Middle frontal gyrus (tissue), 1 donor: ENCODE measurements at regions not wholly inside any gene's neighbourhood (a gene's known extent, or its start where the extent isn't known, plus 50 kb on each side); places are given as distances from the start of the nearest gene placed in this dataset.
"Not testable (repeated sequence)": the region's sequence is repeated elsewhere in the genome, so short reads cannot be mapped to it uniquely, and the experiment has no call there.

Source experiments
- DNase-seq: peaks from one replicate; pipeline ENCODE4 v3.0.0-alpha.2; 2015; ENCODE audit warnings: low spot score; ENCODE audit errors: extremely low spot score

GRCh38 chr19:23984911-23985310 lies 70.2 kb downstream of the ZNF726 start:
- DNase-seq: not testable (repeated sequence)

DNA sequence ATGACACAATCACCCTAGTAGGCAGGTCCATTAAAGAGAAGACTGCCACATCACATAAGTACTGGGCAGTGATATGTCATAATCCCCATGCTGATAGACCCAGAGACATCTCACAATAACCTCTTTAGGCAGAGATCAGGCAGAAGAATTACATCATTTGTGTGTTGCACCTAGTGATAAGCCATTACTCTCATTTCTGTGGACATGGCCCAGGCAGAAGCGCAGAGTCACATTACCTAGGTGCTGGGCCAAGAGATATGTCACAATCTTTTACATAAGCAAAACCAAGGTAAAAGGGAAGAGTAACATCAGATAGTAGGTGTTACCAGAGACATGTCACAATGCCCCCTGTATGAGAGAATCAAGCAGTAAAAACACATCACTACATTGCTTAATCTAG lies 71.9 kb downstream of the ZNF726 start:
- DNase-seq: no peak

DNA sequence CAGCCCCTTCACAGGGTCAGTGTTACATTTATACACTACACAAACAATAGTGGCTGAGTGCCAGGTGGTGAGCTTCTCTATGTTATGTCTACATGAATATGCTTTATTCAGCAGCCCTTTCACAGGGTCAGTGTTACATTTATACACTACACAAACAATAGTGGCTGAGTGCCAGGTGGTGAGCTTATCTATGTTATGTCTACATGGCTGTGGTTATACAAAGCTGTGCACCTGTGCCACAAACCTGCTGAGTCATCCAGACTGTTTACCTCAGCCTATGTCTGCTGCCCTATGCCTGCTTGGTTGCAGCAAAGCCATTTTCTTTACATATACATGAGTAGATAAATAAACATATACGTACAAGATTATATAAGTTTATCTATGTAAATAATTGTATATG lies 76.5 kb downstream of the ZNF726 start:
- DNase-seq: no peak

GRCh38 chr19:23992348-23992747 lies 77.7 kb downstream of the ZNF726 start:
- DNase-seq: no peak

DNA sequence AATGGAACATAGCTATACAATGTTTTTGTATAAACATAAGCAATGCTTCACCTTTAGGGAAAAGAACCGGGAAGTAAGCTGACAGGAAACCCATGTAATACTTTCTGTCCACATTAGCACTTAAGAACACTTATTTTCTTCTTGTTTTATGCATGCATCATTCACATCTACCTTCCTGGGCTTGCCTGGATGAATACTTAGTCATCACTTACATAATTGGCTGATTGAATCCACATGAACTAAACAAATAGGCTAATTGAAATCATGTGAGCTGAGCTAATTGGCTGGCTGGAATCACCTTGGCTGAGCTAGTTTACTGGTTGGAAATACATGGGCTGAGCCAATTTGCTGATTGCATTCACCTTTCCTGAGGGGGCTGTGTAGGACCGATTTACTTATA lies 78.8 kb downstream of the ZNF726 start:
- no peak for DNase-seq

DNA sequence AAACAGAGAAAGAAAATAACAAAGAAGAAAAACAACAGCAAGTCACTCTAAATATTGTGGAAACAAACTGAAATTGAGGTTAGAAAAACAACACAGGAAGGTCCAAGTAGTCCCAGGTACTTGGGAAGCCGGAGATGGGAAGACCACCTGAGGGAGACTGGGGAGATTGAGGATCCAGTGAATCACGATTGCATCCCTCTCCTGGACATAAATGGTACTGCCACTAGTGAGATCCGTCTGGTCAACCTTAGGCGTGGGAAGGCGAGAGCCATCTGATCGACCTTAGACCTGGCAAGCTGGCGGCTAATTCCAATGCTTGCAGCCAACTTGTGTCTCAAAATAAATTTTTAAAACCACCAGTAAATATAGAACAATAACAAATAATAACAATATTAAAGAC lies 81.9 kb downstream of the ZNF726 start:
- no peak for DNase-seq

GRCh38 chr19:23998568-23998967 lies 83.9 kb downstream of the ZNF726 start:
- no peak for DNase-seq

GRCh38 chr19:23999821-24000610 lies 85.3 kb downstream of the ZNF726 start:
- no peak for DNase-seq

DNA sequence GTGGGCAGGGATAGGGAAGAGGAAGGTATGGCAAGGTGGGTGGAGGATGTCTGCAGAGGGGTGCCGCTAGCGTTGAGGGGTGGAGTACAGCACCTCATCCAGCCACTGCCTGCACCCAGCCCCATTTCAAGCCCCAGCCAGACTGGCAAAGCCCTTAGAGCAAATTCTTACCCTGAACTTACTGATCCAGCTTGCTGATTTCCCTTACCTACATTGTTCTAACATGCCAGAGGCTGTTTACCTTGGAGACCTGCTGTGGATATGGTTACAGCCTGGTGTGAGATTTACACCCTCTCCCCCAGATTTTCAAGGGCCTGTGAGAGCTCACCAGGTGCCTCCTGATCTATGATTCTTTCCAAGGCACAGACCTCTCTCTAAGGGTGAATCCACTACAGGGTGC lies 86.0 kb downstream of the ZNF726 start:
- DNase-seq: no peak

GRCh38 chr19:24002256-24002945 lies 84.6 kb upstream of the ZNF254 start:
- DNase-seq: no peak

DNA sequence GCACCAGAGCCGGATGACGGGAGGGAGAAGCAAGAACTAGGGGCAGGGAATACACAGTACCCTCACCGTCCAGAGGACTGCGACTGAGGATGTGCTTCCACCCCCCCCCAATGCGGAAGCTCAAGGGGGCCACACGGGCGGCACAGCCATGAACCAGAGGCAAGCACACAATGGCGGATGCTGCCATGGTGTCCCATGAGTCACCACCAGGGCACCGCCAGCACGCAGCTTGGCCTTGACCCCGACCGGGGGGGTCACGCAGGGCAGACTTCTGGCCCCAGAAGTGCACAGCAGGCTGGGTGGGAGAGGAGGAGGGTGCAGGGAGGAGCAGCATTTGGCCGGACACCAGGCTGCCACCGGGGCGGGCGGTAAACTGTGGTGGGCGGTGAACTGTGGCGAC lies 83.5 kb upstream of the ZNF254 start:
- DNase-seq: no peak

DNA sequence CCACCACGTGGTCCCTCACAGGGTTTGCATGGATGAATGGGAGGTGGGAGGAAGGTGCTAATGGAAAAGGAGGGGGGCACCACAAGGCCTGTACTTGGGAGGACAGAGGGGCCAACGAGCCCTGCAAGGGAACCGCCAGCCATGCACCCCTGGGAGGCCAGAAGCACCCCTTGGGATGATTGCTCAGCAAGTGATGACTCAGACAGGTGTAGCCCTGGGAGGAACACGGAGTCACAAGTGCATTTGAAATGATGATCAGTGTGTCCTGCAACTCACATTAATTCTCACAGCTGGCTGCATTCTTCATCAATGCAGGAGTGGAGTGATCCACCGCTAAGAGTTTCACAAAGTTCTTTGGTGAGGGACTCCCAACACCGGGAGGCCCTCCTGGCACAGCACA lies 82.8 kb upstream of the ZNF254 start:
- DNase-seq: no peak

GRCh38 chr19:24029941-24030636 lies 56.9 kb upstream of the ZNF254 start:
- no peak for DNase-seq

DNA sequence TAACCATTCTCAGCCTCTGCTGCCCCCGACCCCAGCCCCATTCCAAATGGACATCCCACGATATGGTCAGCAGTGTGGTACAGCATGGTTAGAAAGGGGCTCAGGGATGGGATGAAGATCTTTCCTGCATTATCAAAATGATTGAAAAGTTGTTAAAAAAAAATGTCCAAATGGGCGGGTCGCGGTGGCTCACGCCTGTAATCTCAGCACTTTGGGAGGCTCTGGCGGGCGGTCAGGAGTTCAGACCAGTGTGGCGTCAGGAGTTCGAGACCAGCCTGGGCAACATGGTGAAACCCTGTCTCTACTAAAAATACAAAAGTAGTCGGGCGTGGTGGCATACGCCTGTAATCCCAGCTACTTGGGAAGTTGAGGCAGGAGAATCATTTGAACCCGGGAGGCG lies 54.3 kb upstream of the ZNF254 start:
- DNase-seq: no peak

DNA sequence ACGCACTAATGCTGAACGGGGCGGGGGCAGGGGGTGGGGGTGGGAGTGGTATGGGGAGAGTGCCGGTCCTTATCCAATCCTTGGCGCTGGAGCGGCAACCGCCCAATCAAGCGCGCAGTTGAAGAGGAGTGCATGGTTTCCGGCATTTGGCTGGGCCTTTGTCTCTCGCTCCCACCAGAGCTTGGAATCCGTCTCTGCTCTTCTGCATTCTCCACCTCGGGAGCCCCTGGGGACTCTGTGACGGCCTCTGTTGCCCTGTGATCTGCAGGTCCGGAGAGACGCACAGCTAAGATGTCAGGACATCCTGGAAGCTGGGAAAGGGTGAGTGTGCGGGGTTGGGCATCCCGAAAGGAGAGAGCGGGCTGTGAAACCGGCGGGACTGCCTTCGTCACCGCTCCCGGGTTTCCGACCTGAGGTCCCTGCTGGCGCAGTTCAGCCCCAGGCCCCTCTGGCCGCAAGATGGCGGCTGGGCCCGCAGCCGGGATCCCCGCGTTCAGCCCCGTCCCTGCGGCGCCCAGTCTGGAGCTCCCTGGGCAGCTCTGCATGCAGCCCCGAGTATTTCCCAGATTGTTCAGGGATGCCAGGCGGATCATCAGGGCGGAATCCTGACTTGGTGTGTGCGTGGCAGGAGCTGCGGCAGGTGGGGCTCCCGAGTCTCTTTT lies 53.6 kb upstream of the ZNF254 start:
- DNase-seq: peak; percentile 81

DNA sequence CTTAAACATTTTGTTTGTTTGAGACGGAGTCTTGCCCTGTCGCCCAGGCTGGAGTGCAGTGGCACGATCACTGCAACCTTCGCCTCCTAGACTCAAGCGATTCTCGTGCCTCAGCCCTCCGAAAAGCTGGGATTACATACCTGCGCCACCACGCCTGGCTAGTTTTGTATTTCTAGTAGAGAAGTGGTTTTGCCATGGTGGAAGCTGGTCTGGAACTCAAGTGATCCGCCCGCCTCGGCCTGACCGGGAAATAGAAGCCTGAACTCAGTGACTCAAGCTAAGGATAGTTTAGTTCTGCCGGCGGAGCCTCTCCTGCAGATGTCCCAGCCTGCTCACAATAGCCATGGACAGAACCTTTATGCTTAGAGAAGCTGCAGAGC lies 53.0 kb upstream of the ZNF254 start:
- no peak for DNase-seq

- DNase-seq: not testable (repeated sequence)
Measured at GRCh38 chr19:24035261-24035880, 51.6 kb upstream of the ZNF254 start.
